Uterus (tissue), 3 donors: ENCODE measurements at regions not wholly inside any gene's neighbourhood (a gene's known extent, or its start where the extent isn't known, plus 50 kb on each side); places are given as distances from the start of the nearest gene placed in this dataset.

ENCODE experiments used
- DNase-seq, 2 donors: peaks; one replicate each; pipeline ENCODE4 v3.0.0-alpha.2; 2019 to 2020
- H3K27ac ChIP-seq, 2 donors: fragments of 200-600 bp; sonication (generic); 1 replicate in 1 of 2; 2 replicates in 1 of 2; pipeline ENCODE4 v1.5.1; 2016 to 2018
- H3K27me3 ChIP-seq, 2 donors: fragments of 200-600 bp; sonication (generic); one replicate each; pipeline ENCODE4 v1.5.1; 2018 to 2019; ENCODE audit warnings: control low read depth in 1 of 2
- H3K36me3 ChIP-seq, 2 donors: fragments of 200-600 bp; sonication (generic); one replicate each; pipeline ENCODE4 v1.5.1; 2019; ENCODE audit warnings: control low read depth in 1 of 2
- H3K4me1 ChIP-seq, 2 donors: fragments of 200-600 bp; sonication (generic); one replicate each; pipeline ENCODE4 v1.5.1; 2018 to 2019; ENCODE audit warnings: control low read depth in 1 of 2
- H3K4me3 ChIP-seq, 2 donors: fragments of 200-600 bp; sonication (generic); 1 replicate in 1 of 2; 2 replicates in 1 of 2; pipeline ENCODE4 v1.5.1; 2018 to 2019; ENCODE audit warnings: mild to moderate bottlenecking in 1 of 2
- H3K9me3 ChIP-seq, 2 donors: fragments of 200-600 bp; sonication (generic); one replicate each; pipeline ENCODE4 v1.5.1; 2019; ENCODE audit warnings: control low read depth in 1 of 2
- CTCF ChIP-seq, 4 experiments: fragments of 200-600 bp in 2 of 4; fragments of 450-650 bp in 2 of 4; sonication (generic) in 2 of 4; IDR thresholded peaks; one replicate each; pipeline ENCODE4 v1.5.1; 2016 to 2019; ENCODE audit warnings: antibody characterized with exemption in 4 of 4, mild to moderate bottlenecking in 2 of 4, moderate library complexity in 1 of 4
- POLR2A ChIP-seq, 2 donors: fragments of 450-650 bp; IDR thresholded peaks; one replicate each; pipeline ENCODE4 v1.6.1; 2016; ENCODE audit warnings: antibody characterized with exemption in 2 of 2, mild to moderate bottlenecking in 1 of 2, moderate library complexity in 1 of 2
- intact Hi-C: fragments of 100-400 bp; cut with DNase I; formaldehyde crosslinking; loops from one replicate; pipeline ENCODE4 v1.15.1; 2023; ENCODE audit warnings: low total_unique reads
- donor health status: DM: yes; HTN: yes; CAD: no.

- no peak overlapping the region for H3K4me3 ChIP-seq
- H3K27me3 ChIP-seq = no peaks in the 10 kb centered on the region
- no peak for DNase-seq
- no peak overlapping the region for H3K27ac ChIP-seq
- intact Hi-C loops = no loop called here
- H3K4me1 ChIP-seq = no peaks in the 10 kb centered on the region
- no peaks in the 10 kb centered on the region for H3K9me3 ChIP-seq
- no peaks in the 10 kb centered on the region for H3K36me3 ChIP-seq
- TF ChIP-seq POLR2A (IDR thresholded peaks at IDR 0.05) (no peak), CTCF (IDR thresholded peaks at IDR 0.05) (no peak)
Observed at GRCh38 chr16:72299684-72300243, 127.8 kb upstream of the PMFBP1 start.

GRCh38 chr16:72298961-72299360 lies 127.0 kb upstream of the PMFBP1 start:
- H3K4me3 ChIP-seq = no peak overlapping the region
- TF ChIP-seq POLR2A (IDR thresholded peaks at IDR 0.05) (no peak), CTCF (IDR thresholded peaks at IDR 0.05) (no peak)

GRCh38 chr16:72295914-72296313 lies 124.0 kb upstream of the PMFBP1 start:
- no peaks in the 10 kb centered on the region for H3K9me3 ChIP-seq
- no peaks in the 10 kb centered on the region for H3K36me3 ChIP-seq
- DNase-seq = no peak
- H3K4me3 ChIP-seq = no peak overlapping the region
- TF ChIP-seq POLR2A (IDR thresholded peaks at IDR 0.05) = no peak
- TF ChIP-seq CTCF (IDR thresholded peaks at IDR 0.05) = no peak
- no peaks in the 10 kb centered on the region for H3K4me1 ChIP-seq
- no peak overlapping the region for H3K27ac ChIP-seq
- no peaks in the 10 kb centered on the region for H3K27me3 ChIP-seq
- intact Hi-C loops = no loop called here

More at GRCh38 chr16:72298961-72299360, 127.0 kb upstream of the PMFBP1 start:
- H3K9me3 ChIP-seq = no peaks in the 10 kb centered on the region
- H3K27ac ChIP-seq = no peak overlapping the region
- no peak for DNase-seq
- H3K4me1 ChIP-seq = no peaks in the 10 kb centered on the region
- H3K27me3 ChIP-seq = no peaks in the 10 kb centered on the region
- intact Hi-C loops = no loop called here
- no peaks in the 10 kb centered on the region for H3K36me3 ChIP-seq

GRCh38 chr16:72291531-72291981 lies 119.6 kb upstream of the PMFBP1 start:
- intact Hi-C loops = no loop called here
- no peaks in the 10 kb centered on the region for H3K36me3 ChIP-seq
- no peaks in the 10 kb centered on the region for H3K27me3 ChIP-seq
- peak overlapping the region; percentile 7 to 52 for H3K27ac ChIP-seq
- no peak overlapping the region for H3K4me3 ChIP-seq
- H3K4me1 ChIP-seq = no peaks in the 10 kb centered on the region
- TF ChIP-seq CTCF (IDR thresholded peaks at IDR 0.05) (no peak), POLR2A (IDR thresholded peaks at IDR 0.05) (no peak)
- no peak for DNase-seq
- H3K9me3 ChIP-seq = no peaks in the 10 kb centered on the region

GRCh38 chr16:72291121-72291520 lies 119.2 kb upstream of the PMFBP1 start:
- TF ChIP-seq POLR2A (IDR thresholded peaks at IDR 0.05) = no peak
- TF ChIP-seq CTCF (IDR thresholded peaks at IDR 0.05) = no peak
- no peak overlapping the region for H3K4me3 ChIP-seq
- peak overlapping the region in 1 of 2 donors; percentile 7 for H3K27ac ChIP-seq
- H3K9me3 ChIP-seq = no peaks in the 10 kb centered on the region
- H3K4me1 ChIP-seq = no peaks in the 10 kb centered on the region
- H3K27me3 ChIP-seq = no peaks in the 10 kb centered on the region
- DNase-seq = no peak
- intact Hi-C loops = no loop called here
- H3K36me3 ChIP-seq = no peaks in the 10 kb centered on the region
